Endodermal cell (in vitro differentiated cells): ENCODE measurements at regions not wholly inside any gene's neighbourhood (a gene's known extent, or its start where the extent isn't known, plus 50 kb on each side); places are given as distances from the start of the nearest gene placed in this dataset.
A peak's percentile ranks its signal among the peaks of the same experiment; 100 is the strongest.
"Not testable (repeated sequence)": the region's sequence is repeated elsewhere in the genome, so short reads cannot be mapped to it uniquely, and the experiment has no call there.

Experiments used
- DNase-seq: peaks from one replicate; pipeline ENCODE4 v3.0.0-alpha.2; 2017
- H3K27ac ChIP-seq: 2 replicates; pipeline ENCODE4 v1.5.1; 2013; ENCODE audit warnings: mild to moderate bottlenecking, low read depth, low read length, moderate library complexity
- H3K27me3 ChIP-seq: 2 replicates; pipeline ENCODE4 v1.6.1; 2013; ENCODE audit warnings: mild to moderate bottlenecking, low read length, moderate library complexity; ENCODE audit not compliant: insufficient read depth, control insufficient read depth, poor library complexity, severe bottlenecking
- H3K36me3 ChIP-seq: 2 replicates; pipeline ENCODE4 v1.7.0; 2013; ENCODE audit warnings: mild to moderate bottlenecking, low read length, moderate library complexity; ENCODE audit not compliant: control insufficient read depth, insufficient read depth
- H3K4me1 ChIP-seq: one replicate; pipeline ENCODE4 v1.7.0; 2013; ENCODE audit warnings: low read length; ENCODE audit not compliant: control insufficient read depth, insufficient read depth
- H3K4me3 ChIP-seq: 2 replicates; pipeline ENCODE4 v1.5.1; 2013; ENCODE audit warnings: mild to moderate bottlenecking, low read length, moderate library complexity
- H3K9ac ChIP-seq: 2 replicates; pipeline ENCODE4 v1.6.1; 2013; ENCODE audit warnings: mild to moderate bottlenecking, low read length, moderate library complexity; ENCODE audit not compliant: poor library complexity, severe bottlenecking; ENCODE audit errors: extremely low read depth
- H3K9me3 ChIP-seq: 2 replicates; pipeline ENCODE4 v1.6.1; 2013; ENCODE audit warnings: mild to moderate bottlenecking, low read length, moderate library complexity; ENCODE audit not compliant: control insufficient read depth
- H3K27ac Mint-ChIP-seq: 2 replicates; pipeline ENCODE4 v1.8.0; 2020; ENCODE audit warnings: mixed read lengths
- H3K27me3 Mint-ChIP-seq: 2 replicates; pipeline ENCODE4 v1.8.0; 2021; ENCODE audit warnings: mild to moderate bottlenecking, mixed read lengths; ENCODE audit not compliant: insufficient read depth
- H3K36me3 Mint-ChIP-seq: 2 replicates; pipeline ENCODE4 v1.8.0; 2020; ENCODE audit warnings: low read depth, mixed read lengths
- H3K4me1 Mint-ChIP-seq: 2 replicates; pipeline ENCODE4 v1.8.0; 2020; ENCODE audit warnings: mixed read lengths
- H3K4me3 Mint-ChIP-seq: 2 replicates; pipeline ENCODE4 v1.8.0; 2020; ENCODE audit warnings: mild to moderate bottlenecking, moderate library complexity, mixed read lengths
- H3K9me3 Mint-ChIP-seq: 2 replicates; pipeline ENCODE4 v1.8.0; 2020; ENCODE audit warnings: mild to moderate bottlenecking, mixed read lengths
- CTCF ChIP-seq: fragments of 200-600 bp; sonication (generic); conservative IDR thresholded peaks from 2 replicates; pipeline ENCODE4 v1.5.0; 2021; ENCODE audit warnings: antibody characterized with exemption, mild to moderate bottlenecking
- WGBS, 2 experiments: methylation state at CpG; one replicate each; pipeline versions ENCODE4 v1.1.5 to v1.1.7; 2013; ENCODE audit warnings: missing lambda C conversion rate in 2 of 2, mixed read lengths in 1 of 2; ENCODE audit not compliant: insufficient coverage in 1 of 2, insufficient read length in 1 of 2; 5-methylcytosine and 5-hydroxymethylcytosine counted together

- Mint-ChIP-seq H3K4me3 (no peak overlapping the region), H3K36me3 (no peaks in the 10 kb centered on the region), H3K9me3 (no peaks in the 10 kb centered on the region), H3K27ac (no peak overlapping the region), H3K4me1 (peaks cover 27% of the 10 kb centered on the region), H3K27me3 (no peaks in the 10 kb centered on the region)
- no peak overlapping the region for H3K27ac ChIP-seq
- H3K9ac ChIP-seq: no peak overlapping the region
- H3K9me3 ChIP-seq: no peaks in the 10 kb centered on the region
- H3K36me3 ChIP-seq: no peaks in the 10 kb centered on the region
- no peak overlapping the region for H3K4me3 ChIP-seq
- H3K4me1 ChIP-seq: peaks cover 5% of the 10 kb centered on the region
- no peak for DNase-seq
- no peak for TF ChIP-seq CTCF
- 90 to 93% methylated on average over 8 to 12 of the region's 12 CpGs for WGBS, 2 experiments
- H3K27me3 ChIP-seq: no peaks in the 10 kb centered on the region
Measured at GRCh38 chr19:20271215-20271926, 104.4 kb downstream of the ZNF486 start.

DNA sequence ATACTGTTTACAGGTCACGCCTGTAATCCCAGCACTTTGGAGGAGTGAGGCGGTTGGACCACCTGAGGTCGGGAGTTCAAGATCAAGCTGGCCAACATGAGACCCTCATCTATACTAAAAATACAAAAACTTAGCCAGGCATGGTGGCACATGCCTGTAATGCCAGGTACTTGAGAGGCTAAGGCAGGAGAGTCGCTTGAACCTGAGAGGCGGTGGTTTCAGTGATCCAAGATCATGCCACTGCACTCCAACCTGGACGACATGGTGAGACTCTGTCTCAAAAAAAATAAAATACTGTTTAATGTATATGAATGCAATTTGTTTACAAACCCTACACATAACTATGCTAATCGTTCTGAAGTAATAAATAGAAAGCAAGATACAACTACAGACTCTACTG, 102.4 kb downstream of the ZNF486 start:
- H3K27ac ChIP-seq: no peak overlapping the region
- no peaks in the 10 kb centered on the region for H3K36me3 Mint-ChIP-seq
- TF ChIP-seq CTCF: no peak
- no peak overlapping the region for H3K4me3 Mint-ChIP-seq
- DNase-seq: no peak
- H3K27me3 ChIP-seq: no peaks in the 10 kb centered on the region
- peaks cover 22% of the 10 kb centered on the region for H3K4me1 Mint-ChIP-seq
- no peaks in the 10 kb centered on the region for H3K9me3 ChIP-seq
- H3K27me3 Mint-ChIP-seq: no peaks in the 10 kb centered on the region
- H3K4me1 ChIP-seq: no peaks in the 10 kb centered on the region
- WGBS, 2 experiments: 84 to 94% methylated on average over 4 to 6 of the region's 7 CpGs
- H3K36me3 ChIP-seq: no peaks in the 10 kb centered on the region
- H3K9ac ChIP-seq: no peak overlapping the region
- H3K27ac Mint-ChIP-seq: no peak overlapping the region
- no peak overlapping the region for H3K4me3 ChIP-seq
- H3K9me3 Mint-ChIP-seq: no peaks in the 10 kb centered on the region

GRCh38 chr19:20261513-20261912, 94.5 kb downstream of the ZNF486 start:
- not testable (repeated sequence) for H3K27ac ChIP-seq, H3K36me3 ChIP-seq, H3K27me3 Mint-ChIP-seq, H3K9me3 Mint-ChIP-seq, H3K27me3 ChIP-seq, H3K4me1 ChIP-seq, H3K9me3 ChIP-seq, H3K36me3 Mint-ChIP-seq
- peaks cover 40% of the 10 kb centered on the region for H3K4me1 Mint-ChIP-seq
- H3K4me3 ChIP-seq: peak overlapping the region; percentile 37
- H3K9ac ChIP-seq: peak overlapping the region; percentile 18
- H3K4me3 Mint-ChIP-seq: peak overlapping the region; percentile 51
- peak; percentile 66 for DNase-seq
- peak overlapping the region; percentile 95 for H3K27ac Mint-ChIP-seq

- H3K4me1 Mint-ChIP-seq: peaks cover 40% of the 10 kb centered on the region
Measured at GRCh38 chr19:20260738-20261137, 93.7 kb downstream of the ZNF486 start.

More at GRCh38 chr19:20260738-20261137, 93.7 kb downstream of the ZNF486 start:
- not testable (repeated sequence) for H3K27me3 Mint-ChIP-seq, H3K36me3 ChIP-seq, H3K9me3 Mint-ChIP-seq, H3K4me1 ChIP-seq, H3K4me3 ChIP-seq, H3K27ac ChIP-seq, H3K9me3 ChIP-seq, H3K36me3 Mint-ChIP-seq, H3K9ac ChIP-seq, H3K27me3 ChIP-seq
- DNase-seq: peak; percentile 57
- Mint-ChIP-seq H3K27ac (peak overlapping the region; percentile 95), H3K4me3 (peak overlapping the region; percentile 51)
- WGBS, 2 experiments: 77 to 93% methylated on average over 5 to 8 of the region's 8 CpGs
